Panc1 (cell line): ENCODE measurements at regions not wholly inside any gene's neighbourhood (a gene's known extent, or its start where the extent isn't known, plus 50 kb on each side); places are given as distances from the start of the nearest gene placed in this dataset.
"Not testable (repeated sequence)": the region's sequence is repeated elsewhere in the genome, so short reads cannot be mapped to it uniquely, and the experiment has no call there.

Experiments used
- ATAC-seq: fragments of 200-7000 bp; cut with Tn5 transposase; 2 replicates; pipeline ENCODE4 v1.9.1; 2020; ENCODE audit warnings: mild to moderate bottlenecking, moderate library complexity
- BruUV-seq: library from RNA; stranded (reverse); fragments of 400-500 nt; replicated peaks from 2 replicates; lab custom pipeline; 2021; lab: Mats Ljungman, UMichigan
- CTCF ChIA-PET: fragments of 300-600 bp; sonication (Branson Sonifier 250); formaldehyde crosslinking; loops from one replicate; lab custom pipeline; 2022; ENCODE audit warnings: antibody characterized with exemption; lab: Charles Lee
- POLR2A ChIA-PET: fragments of 300-600 bp; sonication (Branson Sonifier 250); formaldehyde crosslinking; loops from one replicate; lab custom pipeline; 2022; ENCODE audit warnings: antibody characterized with exemption; lab: Charles Lee
- DNase-seq: peaks from one replicate; pipeline ENCODE4 v3.0.0-alpha.2; 2010; ENCODE audit warnings: low read depth, low spot score
- H3K27ac ChIP-seq: 2 replicates; pipeline ENCODE4 v1.5.1; 2011; ENCODE audit warnings: mild to moderate bottlenecking, low read length, inconsistent platforms
- H3K27me3 ChIP-seq: fragments of 200-500 bp; sonication (Bioruptor generic); 2 replicates; pipeline ENCODE4 v1.6.0; 2014; ENCODE audit warnings: low read length, inconsistent platforms; ENCODE audit not compliant: control insufficient read depth, insufficient read depth
- H3K36me3 ChIP-seq: fragments of 200-500 bp; sonication (Bioruptor generic); 2 replicates; pipeline ENCODE4 v1.5.1; 2014; ENCODE audit warnings: inconsistent platforms, mild to moderate bottlenecking, low read length, moderate library complexity; ENCODE audit not compliant: control insufficient read depth, insufficient read depth
- H3K4me1 ChIP-seq: 2 replicates; pipeline ENCODE4 v1.5.1; 2011; ENCODE audit warnings: inconsistent platforms, mild to moderate bottlenecking, low read length, moderate library complexity; ENCODE audit not compliant: control insufficient read depth, insufficient read depth
- H3K4me3 ChIP-seq, 2 experiments: 2 replicates each; pipeline ENCODE4 v1.5.1; 2011 to 2012; ENCODE audit warnings: low read depth in 2 of 2, low read length in 2 of 2, mild to moderate bottlenecking in 2 of 2, inconsistent platforms in 1 of 2, moderate library complexity in 1 of 2
- H3K9me3 ChIP-seq: fragments of 200-500 bp; sonication (Bioruptor generic); 2 replicates; pipeline ENCODE4 v1.5.1; 2014; ENCODE audit warnings: low read depth, mild to moderate bottlenecking, inconsistent platforms, low read length, moderate library complexity; ENCODE audit not compliant: control insufficient read depth, insufficient read depth
- CTCF ChIP-seq: fragments of 450-650 bp; IDR thresholded peaks from 2 replicates; pipeline ENCODE4 v1.5.1; 2017; ENCODE audit warnings: mild to moderate bottlenecking
- POLR2AphosphoS5 ChIP-seq: IDR thresholded peaks from 2 replicates; pipeline ENCODE4 v1.6.1; 2012; ENCODE audit warnings: mild to moderate bottlenecking, low read depth, low read length, moderate library complexity
- REST ChIP-seq, 2 experiments: IDR thresholded peaks; 2 replicates each; pipeline ENCODE4 v1.6.1; 2011 to 2012; ENCODE audit warnings: low read depth in 2 of 2, control low read depth in 1 of 2, low read length in 1 of 2, mild to moderate bottlenecking in 1 of 2, moderate library complexity in 1 of 2; ENCODE audit not compliant: insufficient read depth in 1 of 2
- SIN3A ChIP-seq: IDR thresholded peaks from 2 replicates; pipeline ENCODE4 v1.6.1; 2012; ENCODE audit warnings: low read depth, mild to moderate bottlenecking, low read length, moderate library complexity, borderline replicate concordance; ENCODE audit not compliant: insufficient read depth
- in situ Hi-C: cut with HindIII; loops from 2 replicates; pipeline ENCODE4 v1.10.0; 2016; ENCODE audit warnings: low sequenced_read_pairs, low pct_unique_long_range_greater_than_20kb
- intact Hi-C: fragments of 100-400 bp; cut with micrococcal nuclease; formaldehyde crosslinking; loops from one replicate; pipeline ENCODE4 v1.10.0; 2022; ENCODE audit not compliant: unreplicated experiment

GRCh38 chr5:109630093-109630492 lies 59.6 kb upstream of the MAN2A1 start:
- no TSS peak for BruUV-seq
- TF ChIP-seq CTCF, result no peak
- no peak for TF ChIP-seq REST (IDR thresholded peaks at IDR 0.05; ENCODE audit: insufficient read depth in 1 of 2, low read depth in 2 of 2, low read length in 1 of 2)
- Histone ChIP-seq H3K9me3 (no peaks in the 10 kb centered on the region), H3K27me3 (no peaks in the 10 kb centered on the region), H3K27ac (no peak overlapping the region), H3K4me1 (no peaks in the 10 kb centered on the region), H3K36me3 (no peaks in the 10 kb centered on the region), H3K4me3 (no peak overlapping the region)
- CTCF ChIA-PET, result no interaction called here
- POLR2A ChIA-PET, result no interaction called here
- intact Hi-C loops, result no loop called here
- ATAC-seq, result no peak
- no peak for DNase-seq
- in situ Hi-C loops, result no loop called here

GRCh38 chr5:109628591-109628990 lies 61.1 kb upstream of the MAN2A1 start:
- no peaks in the 10 kb centered on the region for H3K27me3 ChIP-seq
- intact Hi-C loops (no loop called here), in situ Hi-C loops (no loop called here)
- no peak for DNase-seq
- POLR2A ChIA-PET, result no interaction called here
- ATAC-seq, result no peak
- no TSS peak for BruUV-seq
- no peak overlapping the region for H3K27ac ChIP-seq
- no peak overlapping the region for H3K4me3 ChIP-seq
- TF ChIP-seq REST (IDR thresholded peaks at IDR 0.05; ENCODE audit: insufficient read depth in 1 of 2, low read depth in 2 of 2, low read length in 1 of 2) (no peak), SIN3A (no peak), POLR2AphosphoS5 (no peak)
- H3K4me1 ChIP-seq, result no peaks in the 10 kb centered on the region
- H3K36me3 ChIP-seq, result no peaks in the 10 kb centered on the region
- no peaks in the 10 kb centered on the region for H3K9me3 ChIP-seq
- CTCF ChIA-PET, result no interaction called here

- POLR2A ChIA-PET, H3K36me3 ChIP-seq, intact Hi-C loops, H3K27me3 ChIP-seq, H3K4me1 ChIP-seq, H3K4me3 ChIP-seq, DNase-seq, in situ Hi-C loops, ATAC-seq, BruUV-seq, H3K9me3 ChIP-seq, CTCF ChIA-PET, H3K27ac ChIP-seq: not testable (repeated sequence)
These were observed 68.5 kb upstream of the MAN2A1 start for GRCh38 chr5:109621266-109621665.
